Gastroesophageal sphincter (tissue), 3 donors: ENCODE measurements at regions not wholly inside any gene's neighbourhood (a gene's known extent, or its start where the extent isn't known, plus 50 kb on each side); places are given as distances from the start of the nearest gene placed in this dataset.

ENCODE experiments used
- EP300 ChIP-seq: sonication (generic); formaldehyde crosslinking; IDR thresholded peaks from one replicate; pipeline ENCODE4 v1.6.1; 2017; ENCODE audit warnings: antibody characterized with exemption, mild to moderate bottlenecking
- POLR2A ChIP-seq, 2 donors: fragments of 450-650 bp; IDR thresholded peaks; one replicate each; pipeline ENCODE4 v1.6.1; 2017; ENCODE audit warnings: antibody characterized with exemption in 2 of 2, mild to moderate bottlenecking in 2 of 2, moderate library complexity in 1 of 2
- POLR2AphosphoS5 ChIP-seq: sonication (generic); formaldehyde crosslinking; IDR thresholded peaks from one replicate; pipeline ENCODE4 v1.6.1; 2017; ENCODE audit warnings: antibody characterized with exemption
- TF ChIP-seq, protein P1 (sequence below), 4 experiments: fragments of 200-600 bp in 2 of 4; fragments of 450-650 bp in 2 of 4; sonication (generic) in 1 of 4; IDR thresholded peaks; one replicate each; pipeline ENCODE4 v1.5.1; 2017 to 2019; ENCODE audit warnings: antibody characterized with exemption in 4 of 4, mild to moderate bottlenecking in 2 of 4, moderate library complexity in 2 of 4

DNA sequence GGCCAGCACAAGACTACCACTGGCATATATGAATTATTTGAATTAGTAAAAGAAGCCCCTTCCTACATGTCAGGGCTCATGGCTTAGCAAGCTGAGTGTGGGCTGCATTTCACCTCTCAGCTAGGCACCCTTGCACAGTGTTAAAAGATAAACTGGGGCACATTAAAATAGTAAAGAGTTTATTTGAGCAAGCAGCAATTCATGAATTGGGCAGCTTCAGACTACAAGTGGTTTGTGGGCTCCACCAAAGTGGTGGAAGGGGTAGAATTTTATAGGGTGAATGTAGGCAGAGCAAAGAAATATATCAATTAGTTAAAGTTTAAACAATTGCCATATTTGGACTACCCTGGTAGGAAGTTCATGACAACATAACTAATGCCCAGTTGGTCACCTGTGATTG, 178.8 kb downstream of the PLPP3 start:
- TF ChIP-seq, protein P1, sequence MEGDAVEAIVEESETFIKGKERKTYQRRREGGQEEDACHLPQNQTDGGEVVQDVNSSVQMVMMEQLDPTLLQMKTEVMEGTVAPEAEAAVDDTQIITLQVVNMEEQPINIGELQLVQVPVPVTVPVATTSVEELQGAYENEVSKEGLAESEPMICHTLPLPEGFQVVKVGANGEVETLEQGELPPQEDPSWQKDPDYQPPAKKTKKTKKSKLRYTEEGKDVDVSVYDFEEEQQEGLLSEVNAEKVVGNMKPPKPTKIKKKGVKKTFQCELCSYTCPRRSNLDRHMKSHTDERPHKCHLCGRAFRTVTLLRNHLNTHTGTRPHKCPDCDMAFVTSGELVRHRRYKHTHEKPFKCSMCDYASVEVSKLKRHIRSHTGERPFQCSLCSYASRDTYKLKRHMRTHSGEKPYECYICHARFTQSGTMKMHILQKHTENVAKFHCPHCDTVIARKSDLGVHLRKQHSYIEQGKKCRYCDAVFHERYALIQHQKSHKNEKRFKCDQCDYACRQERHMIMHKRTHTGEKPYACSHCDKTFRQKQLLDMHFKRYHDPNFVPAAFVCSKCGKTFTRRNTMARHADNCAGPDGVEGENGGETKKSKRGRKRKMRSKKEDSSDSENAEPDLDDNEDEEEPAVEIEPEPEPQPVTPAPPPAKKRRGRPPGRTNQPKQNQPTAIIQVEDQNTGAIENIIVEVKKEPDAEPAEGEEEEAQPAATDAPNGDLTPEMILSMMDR (IDR thresholded peaks at IDR 0.05): no peak
- no peak for TF ChIP-seq POLR2A (IDR thresholded peaks at IDR 0.05)
- TF ChIP-seq POLR2AphosphoS5: no peak
- TF ChIP-seq EP300: no peak
